ENCODE measurements at regions not wholly inside any gene's neighbourhood (a gene's known extent, or its start where the extent isn't known, plus 50 kb on each side); places are given as distances from the start of the nearest gene placed in this dataset.

GRCh38 chr15:37616215-37616614 lies 318.2 kb upstream of the TMCO5A start:
- no peak for TF ChIP-seq CTCF (IDR thresholded peaks at IDR 0.05; ENCODE audit: low read depth, low read length, missing input control)
- no peak for TF ChIP-seq JUND (IDR thresholded peaks at IDR 0.05)
- TF ChIP-seq RXRA (IDR thresholded peaks at IDR 0.05), result no peak
- no peak for TF ChIP-seq RAD21 (IDR thresholded peaks at IDR 0.05)
- no peak for TF ChIP-seq YY1 (IDR thresholded peaks at IDR 0.05)
- TF ChIP-seq HNF4A (conservative IDR thresholded peaks at IDR 0.05), result no peak
- TF ChIP-seq REST (IDR thresholded peaks at IDR 0.05), result no peak
- TF ChIP-seq TAF1 (conservative IDR thresholded peaks at IDR 0.05), result no peak
- TF ChIP-seq GABPA (IDR thresholded peaks at IDR 0.05 in 1 of 2, conservative IDR thresholded peaks at IDR 0.05 in 1 of 2), result no peak
- no peak for TF ChIP-seq SP1 (IDR thresholded peaks at IDR 0.05)
- no peak for TF ChIP-seq FOXA2 (IDR thresholded peaks at IDR 0.05)

Measured in liver (tissue), 3 donors.